Stimulated activated CD4-positive, alpha-beta T cell treated with anti-CD3 and anti-CD28 coated beads, Interleukin-4, amount 100 ng/mL, for 24 hours (primary cell): ENCODE measurements at regions not wholly inside any gene's neighbourhood (a gene's known extent, or its start where the extent isn't known, plus 50 kb on each side); places are given as distances from the start of the nearest gene placed in this dataset.

ENCODE experiments used
- DNase-seq: peaks from one replicate; pipeline ENCODE4 v3.0.0-alpha.2; 2020

GRCh38 chr11:119519796-119520195, 96.8 kb upstream of the THY1 start:
- no peak for DNase-seq

GRCh38 chr11:119518746-119519730, 96.1 kb upstream of the THY1 start:
- no peak for DNase-seq

- no peak for DNase-seq
Measured at GRCh38 chr11:119515771-119516400, 92.9 kb upstream of the THY1 start.

- DNase-seq, result no peak
Measured at GRCh38 chr11:119513806-119514170, 90.8 kb upstream of the THY1 start.

GRCh38 chr11:119513131-119513805, 90.3 kb upstream of the THY1 start:
- no peak for DNase-seq

- DNase-seq, result no peak
Measured at GRCh38 chr11:119512369-119512768, 89.4 kb upstream of the THY1 start.

- DNase-seq, result no peak
Measured at GRCh38 chr11:119511614-119512306, 88.8 kb upstream of the THY1 start.

GRCh38 chr11:119509969-119510401, 87.0 kb upstream of the THY1 start:
- DNase-seq, result peak; percentile 26

- no peak for DNase-seq
Measured at GRCh38 chr11:119509282-119509841, 86.4 kb upstream of the THY1 start.

GRCh38 chr11:119506436-119506835, 83.5 kb upstream of the THY1 start:
- DNase-seq, result no peak

- no peak for DNase-seq
Measured at GRCh38 chr11:119505861-119506260, 82.9 kb upstream of the THY1 start.

- no peak for DNase-seq
Measured at GRCh38 chr11:119505071-119505470, 82.1 kb upstream of the THY1 start.

- DNase-seq, result no peak
Measured at GRCh38 chr11:119504371-119504770, 81.4 kb upstream of the THY1 start.

- DNase-seq, result no peak
Measured at GRCh38 chr11:119501777-119502405, 78.9 kb upstream of the THY1 start.

- DNase-seq, result no peak
Measured at GRCh38 chr11:119497717-119498116, 74.7 kb upstream of the THY1 start.

- no peak for DNase-seq
Measured at GRCh38 chr11:119496997-119497396, 74.0 kb upstream of the THY1 start.

GRCh38 chr11:119496469-119496868, 73.5 kb upstream of the THY1 start:
- DNase-seq, result no peak

GRCh38 chr11:119493712-119494111, 70.7 kb upstream of the THY1 start:
- no peak for DNase-seq

GRCh38 chr11:119491753-119492510, 69.0 kb upstream of the THY1 start:
- no peak for DNase-seq

- DNase-seq, result no peak
Measured at GRCh38 chr11:119490253-119491006, 67.5 kb upstream of the THY1 start.

GRCh38 chr11:119489087-119489486, 66.1 kb upstream of the THY1 start:
- no peak for DNase-seq
